Testis (tissue), 2 donors: ENCODE measurements at regions not wholly inside any gene's neighbourhood (a gene's known extent, or its start where the extent isn't known, plus 50 kb on each side); places are given as distances from the start of the nearest gene placed in this dataset.
"Not testable (repeated sequence)": the region's sequence is repeated elsewhere in the genome, so short reads cannot be mapped to it uniquely, and the experiment has no call there.

Experiments
- DNase-seq: peaks from one replicate; pipeline ENCODE4 v3.0.0-alpha.2; 2019
- H3K27ac ChIP-seq, 2 donors: fragments of 200-600 bp; sonication (generic); one replicate each; pipeline ENCODE4 v1.5.1; 2019
- H3K27me3 ChIP-seq: fragments of 200-600 bp; sonication (generic); one replicate; pipeline ENCODE4 v1.5.1; 2019
- H3K36me3 ChIP-seq: fragments of 200-600 bp; sonication (generic); one replicate; pipeline ENCODE4 v1.5.1; 2017; ENCODE audit warnings: low read depth; ENCODE audit errors: missing control alignments
- H3K4me1 ChIP-seq: fragments of 200-600 bp; sonication (generic); one replicate; pipeline ENCODE4 v1.5.1; 2019
- H3K4me3 ChIP-seq, 2 donors: fragments of 200-600 bp; sonication (generic); one replicate each; pipeline ENCODE4 v1.5.1; 2017 to 2019
- H3K9me3 ChIP-seq: fragments of 200-600 bp; sonication (generic); one replicate; pipeline ENCODE4 v1.5.1; 2017
- CTCF ChIP-seq, 3 experiments: fragments of 450-650 bp in 2 of 3; fragments of 200-600 bp in 1 of 3; sonication (generic) in 1 of 3; IDR thresholded peaks; one replicate each; pipeline ENCODE4 v1.5.1; 2016 to 2019; ENCODE audit warnings: antibody characterized with exemption in 3 of 3, mild to moderate bottlenecking in 2 of 3, moderate library complexity in 1 of 3
- POLR2A ChIP-seq: fragments of 450-650 bp; IDR thresholded peaks from one replicate; pipeline ENCODE4 v1.6.1; 2017; ENCODE audit warnings: antibody characterized with exemption, mild to moderate bottlenecking, moderate library complexity
- WGBS, 2 donors: methylation state at CpG; one replicate each; pipeline ENCODE4 v1.1.5; 2018; 5-methylcytosine and 5-hydroxymethylcytosine counted together
- intact Hi-C: fragments of 100-400 bp; cut with DNase I; formaldehyde crosslinking; loops from one replicate; pipeline ENCODE4 v1.15.1; 2023; ENCODE audit warnings: low total_unique reads

- no peak for TF ChIP-seq CTCF (IDR thresholded peaks at IDR 0.05)
- TF ChIP-seq POLR2A: no peak
- H3K9me3 ChIP-seq: no peaks in the 10 kb centered on the region
- H3K36me3 ChIP-seq: no peaks in the 10 kb centered on the region
- no peak overlapping the region for H3K27ac ChIP-seq
- no peaks in the 10 kb centered on the region for H3K27me3 ChIP-seq
- 57 to 87% methylated on average over 3 of the region's 3 CpGs for WGBS, 2 donors
- intact Hi-C loops: no loop called here
- H3K4me3 ChIP-seq: no peak overlapping the region
- H3K4me1 ChIP-seq: no peaks in the 10 kb centered on the region
- no peak for DNase-seq
Measured at GRCh38 chr5:53261245-53261644, 151.7 kb upstream of the MOCS2 start.

- Histone ChIP-seq H3K27me3 (no peaks in the 10 kb centered on the region), H3K4me3 (no peak overlapping the region), H3K36me3 (no peaks in the 10 kb centered on the region), H3K27ac (no peak overlapping the region), H3K4me1 (no peaks in the 10 kb centered on the region), H3K9me3 (no peaks in the 10 kb centered on the region)
- peak; percentile 27 for DNase-seq
- WGBS, 2 donors: 82 to 86% methylated on average over 4 of the region's 4 CpGs
- intact Hi-C loops: no loop called here
- TF ChIP-seq CTCF (IDR thresholded peaks at IDR 0.05) (peak in 1 of 3 experiments; percentile 26), POLR2A (no peak)
Measured at GRCh38 chr5:53262348-53262970, 152.9 kb upstream of the MOCS2 start.

- DNase-seq: no peak
- Histone ChIP-seq H3K27ac (no peak overlapping the region), H3K4me3 (no peak overlapping the region), H3K9me3 (no peaks in the 10 kb centered on the region), H3K36me3 (no peaks in the 10 kb centered on the region), H3K27me3 (no peaks in the 10 kb centered on the region), H3K4me1 (no peaks in the 10 kb centered on the region)
- 89 to 94% methylated on average over 1 of the region's 1 CpG for WGBS, 2 donors
- TF ChIP-seq POLR2A (no peak), CTCF (IDR thresholded peaks at IDR 0.05) (no peak)
- intact Hi-C loops: no loop called here
Measured at GRCh38 chr5:53263151-53263550, 153.6 kb upstream of the MOCS2 start.

GRCh38 chr5:53265043-53265442 is 155.5 kb upstream of the MOCS2 start:
- H3K9me3 ChIP-seq: no peaks in the 10 kb centered on the region
- 58 to 65% methylated on average over 2 of the region's 2 CpGs for WGBS, 2 donors
- no peaks in the 10 kb centered on the region for H3K4me1 ChIP-seq
- TF ChIP-seq POLR2A (no peak), CTCF (IDR thresholded peaks at IDR 0.05) (no peak)
- no peak overlapping the region for H3K4me3 ChIP-seq
- no peaks in the 10 kb centered on the region for H3K36me3 ChIP-seq
- no peak for DNase-seq
- H3K27ac ChIP-seq: no peak overlapping the region
- H3K27me3 ChIP-seq: no peaks in the 10 kb centered on the region
- intact Hi-C loops: no loop called here

- H3K36me3 ChIP-seq, H3K9me3 ChIP-seq, DNase-seq, H3K4me3 ChIP-seq, H3K4me1 ChIP-seq, H3K27ac ChIP-seq, intact Hi-C loops, H3K27me3 ChIP-seq: not testable (repeated sequence)
- 78 to 88% methylated on average over 7 of the region's 7 CpGs for WGBS, 2 donors
Measured at GRCh38 chr5:53268241-53268640, 158.7 kb upstream of the MOCS2 start.
